Right lobe of liver (tissue), 6 donors: ENCODE measurements at regions not wholly inside any gene's neighbourhood (a gene's known extent, or its start where the extent isn't known, plus 50 kb on each side); places are given as distances from the start of the nearest gene placed in this dataset.

ENCODE experiments used
- ATAC-seq, 4 donors: fragments of 200-7000 bp; cut with Tn5 transposase; one replicate each; pipeline ENCODE4 v1.9.1; 2020; ENCODE audit warnings: mild to moderate bottlenecking in 4 of 4, moderate library complexity in 4 of 4
- DNase-seq, 3 donors: peaks; one replicate each; pipeline ENCODE4 v3.0.0-alpha.2; 2020
- H3K27ac ChIP-seq, 3 donors: fragments of 200-600 bp; one replicate each; pipeline ENCODE4 v1.8.0; 2022
- H3K27me3 ChIP-seq, 2 donors: fragments of 200-600 bp; one replicate each; pipeline ENCODE4 v1.8.0; 2022
- H3K36me3 ChIP-seq, 4 donors: fragments of 200-600 bp; sonication (generic) in 1 of 4; one replicate each; pipeline versions ENCODE4 v1.5.1 to v1.8.0; 2017 to 2022; ENCODE audit warnings: control low read depth in 1 of 4
- H3K4me1 ChIP-seq, 4 donors: fragments of 200-600 bp; sonication (generic) in 1 of 4; one replicate each; pipeline versions ENCODE4 v1.5.1 to v1.8.0; 2017 to 2022; ENCODE audit warnings: control low read depth in 1 of 4
- H3K4me3 ChIP-seq, 3 donors: fragments of 200-600 bp; one replicate each; pipeline ENCODE4 v1.8.0; 2022
- H3K9me3 ChIP-seq, 4 donors: fragments of 200-600 bp; sonication (generic) in 1 of 4; one replicate each; pipeline versions ENCODE4 v1.5.1 to v1.8.0; 2017 to 2022; ENCODE audit warnings: control low read depth in 1 of 4
- POLR2A ChIP-seq: fragments of 450-650 bp; IDR thresholded peaks from one replicate; pipeline ENCODE4 v1.6.1; 2017; ENCODE audit warnings: antibody characterized with exemption, mild to moderate bottlenecking
- WGBS: methylation state at CpG from one replicate; pipeline ENCODE4 v1.1.6; 2018; ENCODE audit warnings: low coverage, low lambda C conversion rate; ENCODE audit not compliant: insufficient coverage; ENCODE audit errors: missing lambda C conversion rate; 5-methylcytosine and 5-hydroxymethylcytosine counted together
- intact Hi-C, 2 donors: fragments of 100-400 bp; cut with DNase I; formaldehyde crosslinking; loops; one replicate each; pipeline versions ENCODE4 v1.11.2 to v1.14.1; 2022
- TF ChIP-seq, protein P1 (sequence below), 4 donors: fragments of 200-600 bp in 3 of 4; fragments of 450-650 bp in 1 of 4; IDR thresholded peaks; one replicate each; pipeline versions ENCODE4 v1.5.1 to v1.8.0; 2016 to 2022; ENCODE audit warnings: antibody characterized with exemption in 4 of 4, mild to moderate bottlenecking in 2 of 4
- donor health status: DM: no; HTN: yes; CAD: no.
- donor health status: DM: no; HTN: no; CAD: no.
- donor health status: DM: no; HTN: no; CAD: no.
- donor health status: DM: no; HTN: yes; CAD: no.
- donor health status: DM: no; HTN: yes; CAD: no.

DNA sequence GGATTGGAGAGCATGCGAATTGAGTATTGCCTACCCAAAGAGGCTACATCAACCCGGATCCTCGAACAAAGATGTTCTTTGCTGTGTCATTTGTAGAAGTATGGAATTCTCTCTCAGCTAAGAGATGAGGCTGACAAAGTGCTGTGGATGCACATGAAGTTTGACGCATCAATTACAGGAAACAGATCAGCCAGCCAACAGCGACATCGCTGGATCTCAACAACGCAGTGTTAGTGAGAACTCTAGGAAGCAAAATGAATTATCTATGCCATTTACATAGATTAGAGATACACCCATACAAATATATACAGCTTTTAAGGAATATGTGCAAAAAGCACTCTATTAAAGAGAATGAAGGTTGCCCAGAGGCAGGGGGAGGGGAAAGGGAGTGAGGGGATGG, 160.6 kb upstream of the RGMA start:
- no peak for TF ChIP-seq POLR2A
- TF ChIP-seq, protein P1, sequence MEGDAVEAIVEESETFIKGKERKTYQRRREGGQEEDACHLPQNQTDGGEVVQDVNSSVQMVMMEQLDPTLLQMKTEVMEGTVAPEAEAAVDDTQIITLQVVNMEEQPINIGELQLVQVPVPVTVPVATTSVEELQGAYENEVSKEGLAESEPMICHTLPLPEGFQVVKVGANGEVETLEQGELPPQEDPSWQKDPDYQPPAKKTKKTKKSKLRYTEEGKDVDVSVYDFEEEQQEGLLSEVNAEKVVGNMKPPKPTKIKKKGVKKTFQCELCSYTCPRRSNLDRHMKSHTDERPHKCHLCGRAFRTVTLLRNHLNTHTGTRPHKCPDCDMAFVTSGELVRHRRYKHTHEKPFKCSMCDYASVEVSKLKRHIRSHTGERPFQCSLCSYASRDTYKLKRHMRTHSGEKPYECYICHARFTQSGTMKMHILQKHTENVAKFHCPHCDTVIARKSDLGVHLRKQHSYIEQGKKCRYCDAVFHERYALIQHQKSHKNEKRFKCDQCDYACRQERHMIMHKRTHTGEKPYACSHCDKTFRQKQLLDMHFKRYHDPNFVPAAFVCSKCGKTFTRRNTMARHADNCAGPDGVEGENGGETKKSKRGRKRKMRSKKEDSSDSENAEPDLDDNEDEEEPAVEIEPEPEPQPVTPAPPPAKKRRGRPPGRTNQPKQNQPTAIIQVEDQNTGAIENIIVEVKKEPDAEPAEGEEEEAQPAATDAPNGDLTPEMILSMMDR (IDR thresholded peaks at IDR 0.05), result no peak
- intact Hi-C loops, result no loop called here
- H3K4me1 ChIP-seq, result no peaks in the 10 kb centered on the region
- ATAC-seq, result peak in 3 of 4 donors; percentile 13 to 22 (median 18)
- WGBS, result 49% methylated on average over 7 of the region's 7 CpGs
- no peak overlapping the region for H3K4me3 ChIP-seq
- H3K36me3 ChIP-seq, result no peaks in the 10 kb centered on the region
- no peak overlapping the region for H3K27ac ChIP-seq
- DNase-seq, result peak in 1 of 3 donors; percentile 37
- H3K27me3 ChIP-seq, result no peaks in the 10 kb centered on the region
- H3K9me3 ChIP-seq, result no peaks in the 10 kb centered on the region

DNA sequence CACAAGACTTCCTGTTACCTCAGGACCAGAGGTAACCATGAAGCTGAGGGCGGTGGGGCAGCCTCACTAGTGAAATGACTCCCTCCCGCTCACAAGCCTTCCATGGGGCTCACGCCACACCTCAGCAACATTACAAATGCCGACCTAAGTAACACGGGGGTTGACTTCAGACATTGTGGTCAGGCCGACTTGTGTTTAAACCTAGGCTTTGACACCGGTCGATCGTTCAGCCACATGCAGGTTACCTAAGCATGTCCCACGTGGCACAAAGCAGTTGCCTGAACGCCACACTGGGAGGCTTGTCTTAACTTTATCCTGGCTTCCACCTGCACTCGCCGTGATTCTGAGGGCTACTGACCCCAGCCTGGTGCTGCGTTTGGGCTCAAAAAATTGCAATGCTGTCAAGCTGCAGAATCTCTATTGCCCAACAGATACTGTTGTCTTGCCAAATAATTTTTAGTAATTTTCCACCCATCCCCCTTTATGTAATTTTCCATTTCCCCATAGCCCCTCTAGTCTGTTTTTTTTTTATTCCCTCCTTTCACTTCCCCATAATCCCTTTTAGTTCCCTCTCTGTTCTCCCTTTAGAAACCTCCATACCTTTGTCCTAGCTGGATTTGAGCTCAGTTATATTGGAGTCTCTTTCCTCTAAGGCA, 158.6 kb upstream of the RGMA start:
- ATAC-seq (peak in 2 of 4 donors; percentile 41 to 52), DNase-seq (peak in 1 of 3 donors; percentile 46)
- Histone ChIP-seq H3K9me3 (no peaks in the 10 kb centered on the region), H3K27me3 (no peaks in the 10 kb centered on the region), H3K4me1 (no peaks in the 10 kb centered on the region), H3K27ac (no peak overlapping the region), H3K4me3 (no peak overlapping the region), H3K36me3 (no peaks in the 10 kb centered on the region)
- WGBS, result 51% methylated on average over 9 of the region's 14 CpGs
- intact Hi-C loops, result no loop called here
- TF ChIP-seq POLR2A, result no peak
- TF ChIP-seq, protein P1 (IDR thresholded peaks at IDR 0.05), result no peak

DNA sequence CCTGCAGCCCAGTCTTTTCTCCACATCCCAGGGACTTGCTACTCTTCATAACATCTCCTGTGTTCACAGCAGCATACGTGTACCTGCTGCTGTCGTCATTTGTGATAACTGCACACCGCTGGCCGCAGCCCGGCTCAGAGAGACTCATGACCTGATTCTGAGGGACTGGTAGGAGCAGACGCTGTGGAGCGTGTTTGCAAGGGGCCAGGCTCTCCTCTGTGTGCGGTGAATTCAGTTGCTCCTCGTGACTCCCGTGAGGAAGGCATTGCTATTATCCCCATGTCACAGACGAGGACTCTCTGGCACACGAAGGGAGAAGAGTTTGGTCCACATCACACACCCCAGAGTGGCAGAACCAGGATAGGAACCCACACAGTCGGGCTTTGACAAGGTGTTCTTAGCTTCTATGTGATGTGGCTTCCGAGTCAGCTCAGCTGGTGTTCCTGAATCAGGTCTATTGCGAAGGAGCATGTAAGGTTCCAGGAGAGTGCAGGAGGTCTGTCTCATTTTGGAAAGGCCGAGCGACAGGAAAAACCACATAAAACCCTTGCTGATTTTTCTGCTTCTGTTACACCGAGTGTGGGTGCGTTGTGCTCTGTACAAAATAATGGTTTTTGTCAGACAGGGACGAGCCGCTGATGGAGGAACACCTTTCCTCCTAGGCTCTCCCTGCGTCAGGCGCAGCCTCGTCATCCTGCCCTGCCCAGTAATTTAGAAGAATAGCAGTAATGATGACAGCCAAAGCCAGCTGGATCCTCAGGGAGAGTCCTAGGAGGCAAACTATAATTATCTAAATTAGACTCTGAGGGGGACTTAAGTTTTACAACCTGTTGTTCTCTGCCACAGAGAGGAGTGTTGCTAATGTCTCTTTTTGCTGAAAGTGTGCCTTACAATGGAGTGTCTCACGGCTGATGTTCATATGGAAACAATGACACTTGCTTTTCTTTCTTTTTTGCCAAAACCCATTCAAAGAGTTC, 157.5 kb upstream of the RGMA start:
- H3K27me3 ChIP-seq, result no peaks in the 10 kb centered on the region
- no peak overlapping the region for H3K27ac ChIP-seq
- DNase-seq, result peak in 1 of 3 donors; percentile 37
- H3K4me3 ChIP-seq, result no peak overlapping the region
- no peaks in the 10 kb centered on the region for H3K9me3 ChIP-seq
- TF ChIP-seq, protein P1 (IDR thresholded peaks at IDR 0.05), result no peak
- no peak for TF ChIP-seq POLR2A
- no peaks in the 10 kb centered on the region for H3K4me1 ChIP-seq
- WGBS, result 63% methylated on average over 10 of the region's 25 CpGs
- intact Hi-C loops, result no loop called here
- ATAC-seq, result no peak
- H3K36me3 ChIP-seq, result no peaks in the 10 kb centered on the region

DNA sequence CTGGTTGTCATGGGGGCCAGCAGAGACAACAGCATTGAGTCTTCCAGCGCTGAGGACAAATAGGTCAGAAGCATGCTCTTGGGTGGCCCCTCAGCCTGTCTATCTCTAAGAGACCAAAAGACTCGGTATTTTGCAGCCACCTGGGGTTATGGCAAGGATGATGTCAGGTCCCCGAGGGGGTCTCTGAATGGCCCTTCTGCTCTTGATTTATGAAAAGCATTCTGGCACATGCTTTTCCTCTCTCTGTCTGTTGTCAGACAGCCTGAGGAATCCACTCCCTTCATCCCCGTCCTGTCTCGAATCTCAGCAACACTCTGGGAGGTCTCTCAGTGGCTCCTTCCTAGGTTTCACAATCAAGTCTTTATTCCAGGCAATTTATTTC, 156.6 kb upstream of the RGMA start:
- Histone ChIP-seq H3K27ac (no peak overlapping the region), H3K27me3 (no peaks in the 10 kb centered on the region), H3K9me3 (no peaks in the 10 kb centered on the region), H3K4me1 (no peaks in the 10 kb centered on the region), H3K4me3 (no peak overlapping the region), H3K36me3 (no peaks in the 10 kb centered on the region)
- TF ChIP-seq, protein P1 (IDR thresholded peaks at IDR 0.05), result no peak
- TF ChIP-seq POLR2A, result no peak
- ATAC-seq (no peak), DNase-seq (peak in 1 of 3 donors; percentile 13)
- 49% methylated on average over 5 of the region's 5 CpGs for WGBS
- intact Hi-C loops, result no loop called here
